ENCODE measurements at regions not wholly inside any gene's neighbourhood (a gene's known extent, or its start where the extent isn't known, plus 50 kb on each side); places are given as distances from the start of the nearest gene placed in this dataset.

- no peak for TF ChIP-seq EZH2phosphoT487 (IDR thresholded peaks at IDR 0.05; ENCODE audit: low read depth)
- TF ChIP-seq, protein P1, sequence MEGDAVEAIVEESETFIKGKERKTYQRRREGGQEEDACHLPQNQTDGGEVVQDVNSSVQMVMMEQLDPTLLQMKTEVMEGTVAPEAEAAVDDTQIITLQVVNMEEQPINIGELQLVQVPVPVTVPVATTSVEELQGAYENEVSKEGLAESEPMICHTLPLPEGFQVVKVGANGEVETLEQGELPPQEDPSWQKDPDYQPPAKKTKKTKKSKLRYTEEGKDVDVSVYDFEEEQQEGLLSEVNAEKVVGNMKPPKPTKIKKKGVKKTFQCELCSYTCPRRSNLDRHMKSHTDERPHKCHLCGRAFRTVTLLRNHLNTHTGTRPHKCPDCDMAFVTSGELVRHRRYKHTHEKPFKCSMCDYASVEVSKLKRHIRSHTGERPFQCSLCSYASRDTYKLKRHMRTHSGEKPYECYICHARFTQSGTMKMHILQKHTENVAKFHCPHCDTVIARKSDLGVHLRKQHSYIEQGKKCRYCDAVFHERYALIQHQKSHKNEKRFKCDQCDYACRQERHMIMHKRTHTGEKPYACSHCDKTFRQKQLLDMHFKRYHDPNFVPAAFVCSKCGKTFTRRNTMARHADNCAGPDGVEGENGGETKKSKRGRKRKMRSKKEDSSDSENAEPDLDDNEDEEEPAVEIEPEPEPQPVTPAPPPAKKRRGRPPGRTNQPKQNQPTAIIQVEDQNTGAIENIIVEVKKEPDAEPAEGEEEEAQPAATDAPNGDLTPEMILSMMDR (IDR thresholded peaks at IDR 0.05; ENCODE audit: low read depth, low read length), result no peak
- Histone ChIP-seq H3K36me3 (replicated peaks; ENCODE audit: low read depth, low read length) (no peaks in the 10 kb centered on the region), H3K4me3 (ENCODE audit: low read length) (no peak overlapping the region), H3K27me3 (ENCODE audit: low read depth, low read length) (no peaks in the 10 kb centered on the region), H3K9ac (ENCODE audit: low read length) (no peak overlapping the region), H4K20me1 (ENCODE audit: insufficient read depth, low read length) (no peaks in the 10 kb centered on the region), H3K27ac (ENCODE audit: low read length) (no peak overlapping the region), H3K4me1 (ENCODE audit: low read length) (no peaks in the 10 kb centered on the region), H2AFZ (ENCODE audit: low read depth, low read length) (no peak overlapping the region), H3K79me2 (ENCODE audit: low read length) (no peaks in the 10 kb centered on the region), H3K4me2 (ENCODE audit: low read length) (no peak overlapping the region), H3K9me3 (ENCODE audit: insufficient read depth, low read length) (no peaks in the 10 kb centered on the region)
These were observed 443.9 kb downstream of the TCERG1L start for GRCh38 chr10:130867446-130868194.

- no peak overlapping the region for H3K4me2 ChIP-seq (ENCODE audit: low read length)
- H3K27ac ChIP-seq (ENCODE audit: low read length), result no peak overlapping the region
- H3K79me2 ChIP-seq (ENCODE audit: low read length), result no peaks in the 10 kb centered on the region
- H3K9me3 ChIP-seq (ENCODE audit: insufficient read depth, low read length), result no peaks in the 10 kb centered on the region
- H3K9ac ChIP-seq (ENCODE audit: low read length), result no peak overlapping the region
- TF ChIP-seq EZH2phosphoT487 (IDR thresholded peaks at IDR 0.05; ENCODE audit: low read depth), result no peak
- TF ChIP-seq, protein P1 (IDR thresholded peaks at IDR 0.05; ENCODE audit: low read depth, low read length), result no peak
- H3K4me3 ChIP-seq (ENCODE audit: low read length), result no peak overlapping the region
- no peak overlapping the region for H2AFZ ChIP-seq (ENCODE audit: low read depth, low read length)
- no peaks in the 10 kb centered on the region for H3K36me3 ChIP-seq (replicated peaks; ENCODE audit: low read depth, low read length)
- H3K4me1 ChIP-seq (ENCODE audit: low read length), result no peaks in the 10 kb centered on the region
- no peaks in the 10 kb centered on the region for H4K20me1 ChIP-seq (ENCODE audit: insufficient read depth, low read length)
- no peaks in the 10 kb centered on the region for H3K27me3 ChIP-seq (ENCODE audit: low read depth, low read length)
These were observed 442.2 kb downstream of the TCERG1L start for GRCh38 chr10:130869179-130869841.

- no peaks in the 10 kb centered on the region for H3K79me2 ChIP-seq (ENCODE audit: low read length)
- no peaks in the 10 kb centered on the region for H3K9me3 ChIP-seq (ENCODE audit: insufficient read depth, low read length)
- no peaks in the 10 kb centered on the region for H3K4me1 ChIP-seq (ENCODE audit: low read length)
- no peaks in the 10 kb centered on the region for H3K36me3 ChIP-seq (replicated peaks; ENCODE audit: low read depth, low read length)
- no peak overlapping the region for H3K9ac ChIP-seq (ENCODE audit: low read length)
- no peak overlapping the region for H3K4me3 ChIP-seq (ENCODE audit: low read length)
- H3K4me2 ChIP-seq (ENCODE audit: low read length), result no peak overlapping the region
- H4K20me1 ChIP-seq (ENCODE audit: insufficient read depth, low read length), result no peaks in the 10 kb centered on the region
- H2AFZ ChIP-seq (ENCODE audit: low read depth, low read length), result no peak overlapping the region
- H3K27me3 ChIP-seq (ENCODE audit: low read depth, low read length), result no peaks in the 10 kb centered on the region
- H3K27ac ChIP-seq (ENCODE audit: low read length), result no peak overlapping the region
- TF ChIP-seq, protein P1 (IDR thresholded peaks at IDR 0.05; ENCODE audit: low read depth, low read length), result no peak
- TF ChIP-seq EZH2phosphoT487 (IDR thresholded peaks at IDR 0.05; ENCODE audit: low read depth), result no peak
These were observed 440.1 kb downstream of the TCERG1L start for GRCh38 chr10:130871406-130871805.

- no peaks in the 10 kb centered on the region for H3K36me3 ChIP-seq (replicated peaks; ENCODE audit: low read depth, low read length)
- no peak overlapping the region for H3K4me2 ChIP-seq (ENCODE audit: low read length)
- TF ChIP-seq, protein P1 (IDR thresholded peaks at IDR 0.05; ENCODE audit: low read depth, low read length), result no peak
- no peak for TF ChIP-seq EZH2phosphoT487 (IDR thresholded peaks at IDR 0.05; ENCODE audit: low read depth)
- no peaks in the 10 kb centered on the region for H4K20me1 ChIP-seq (ENCODE audit: insufficient read depth, low read length)
- H3K9ac ChIP-seq (ENCODE audit: low read length), result no peak overlapping the region
- no peak overlapping the region for H3K4me3 ChIP-seq (ENCODE audit: low read length)
- H3K9me3 ChIP-seq (ENCODE audit: insufficient read depth, low read length), result no peaks in the 10 kb centered on the region
- no peak overlapping the region for H2AFZ ChIP-seq (ENCODE audit: low read depth, low read length)
- no peaks in the 10 kb centered on the region for H3K27me3 ChIP-seq (ENCODE audit: low read depth, low read length)
- no peak overlapping the region for H3K27ac ChIP-seq (ENCODE audit: low read length)
- no peaks in the 10 kb centered on the region for H3K79me2 ChIP-seq (ENCODE audit: low read length)
- no peaks in the 10 kb centered on the region for H3K4me1 ChIP-seq (ENCODE audit: low read length)
These were observed 437.9 kb downstream of the TCERG1L start for GRCh38 chr10:130873636-130874035.

Measured in OCI-LY3 (cell line).